ENCODE measurements at regions not wholly inside any gene's neighbourhood (a gene's known extent, or its start where the extent isn't known, plus 50 kb on each side); places are given as distances from the start of the nearest gene placed in this dataset.

DNA sequence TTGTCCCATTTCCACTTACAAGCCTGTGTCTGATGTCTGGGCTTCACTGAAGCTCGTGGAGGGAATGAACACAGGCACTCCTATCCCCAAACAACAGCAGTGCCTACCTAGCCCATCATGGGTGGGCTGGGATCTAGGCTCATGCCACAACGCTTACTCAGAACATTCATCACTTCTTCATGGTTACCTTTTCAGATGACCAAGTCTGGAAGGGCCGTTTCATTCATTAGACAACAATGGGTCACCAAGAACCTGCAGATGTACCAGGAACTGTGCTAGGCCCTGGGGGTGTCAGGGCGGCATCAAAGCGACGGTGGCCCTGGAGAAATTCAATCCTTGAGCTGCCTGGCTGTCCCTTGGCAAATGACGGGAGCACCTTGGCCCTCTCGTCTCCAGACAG, 64.9 kb upstream of the FZD10 start:
- Histone ChIP-seq H3K36me3 (ENCODE audit: insufficient read depth, low read length) (no peaks in the 10 kb centered on the region), H4K20me1 (ENCODE audit: insufficient read depth, low read length) (no peaks in the 10 kb centered on the region), H3K4me1 (ENCODE audit: insufficient read depth, low read length) (no peaks in the 10 kb centered on the region), H3K4me2 (ENCODE audit: low read length) (no peak overlapping the region), H2AFZ (ENCODE audit: low read depth, low read length) (no peak overlapping the region), H3K9ac (ENCODE audit: low read length) (no peak overlapping the region), H3K9me3 (ENCODE audit: insufficient read depth, low read depth, low read length) (peaks cover 2% of the 10 kb centered on the region), H3K27ac (ENCODE audit: low read depth, low read length) (no peak overlapping the region), H3K4me3 (ENCODE audit: insufficient read depth, low read depth, low read length) (no peak overlapping the region), H3K79me2 (ENCODE audit: insufficient read depth, low read length) (no peaks in the 10 kb centered on the region), H3K27me3 (ENCODE audit: insufficient read depth, low read length) (no peaks in the 10 kb centered on the region)
- FAIRE-seq (no peak), DNase-seq (ENCODE audit: low read depth) (no peak)
- Mint-ChIP-seq H3K4me1 (ENCODE audit: low read depth, unreplicated experiment) (no peaks in the 10 kb centered on the region), H3K4me3 (ENCODE audit: unreplicated experiment) (no peak overlapping the region), H3K9me3 (ENCODE audit: unreplicated experiment) (peaks cover 17% of the 10 kb centered on the region), H3K36me3 (ENCODE audit: low read depth, unreplicated experiment) (no peaks in the 10 kb centered on the region), H3K27me3 (ENCODE audit: low read depth, unreplicated experiment) (no peaks in the 10 kb centered on the region), H3K27ac (ENCODE audit: unreplicated experiment) (no peak overlapping the region)
- TF ChIP-seq, protein P1, sequence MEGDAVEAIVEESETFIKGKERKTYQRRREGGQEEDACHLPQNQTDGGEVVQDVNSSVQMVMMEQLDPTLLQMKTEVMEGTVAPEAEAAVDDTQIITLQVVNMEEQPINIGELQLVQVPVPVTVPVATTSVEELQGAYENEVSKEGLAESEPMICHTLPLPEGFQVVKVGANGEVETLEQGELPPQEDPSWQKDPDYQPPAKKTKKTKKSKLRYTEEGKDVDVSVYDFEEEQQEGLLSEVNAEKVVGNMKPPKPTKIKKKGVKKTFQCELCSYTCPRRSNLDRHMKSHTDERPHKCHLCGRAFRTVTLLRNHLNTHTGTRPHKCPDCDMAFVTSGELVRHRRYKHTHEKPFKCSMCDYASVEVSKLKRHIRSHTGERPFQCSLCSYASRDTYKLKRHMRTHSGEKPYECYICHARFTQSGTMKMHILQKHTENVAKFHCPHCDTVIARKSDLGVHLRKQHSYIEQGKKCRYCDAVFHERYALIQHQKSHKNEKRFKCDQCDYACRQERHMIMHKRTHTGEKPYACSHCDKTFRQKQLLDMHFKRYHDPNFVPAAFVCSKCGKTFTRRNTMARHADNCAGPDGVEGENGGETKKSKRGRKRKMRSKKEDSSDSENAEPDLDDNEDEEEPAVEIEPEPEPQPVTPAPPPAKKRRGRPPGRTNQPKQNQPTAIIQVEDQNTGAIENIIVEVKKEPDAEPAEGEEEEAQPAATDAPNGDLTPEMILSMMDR (IDR thresholded peaks at IDR 0.05; ENCODE audit: insufficient read depth, low read depth, low read length): no peak
- TF ChIP-seq EZH2 (IDR thresholded peaks at IDR 0.05; ENCODE audit: insufficient read depth, low read length): no peak

DNA sequence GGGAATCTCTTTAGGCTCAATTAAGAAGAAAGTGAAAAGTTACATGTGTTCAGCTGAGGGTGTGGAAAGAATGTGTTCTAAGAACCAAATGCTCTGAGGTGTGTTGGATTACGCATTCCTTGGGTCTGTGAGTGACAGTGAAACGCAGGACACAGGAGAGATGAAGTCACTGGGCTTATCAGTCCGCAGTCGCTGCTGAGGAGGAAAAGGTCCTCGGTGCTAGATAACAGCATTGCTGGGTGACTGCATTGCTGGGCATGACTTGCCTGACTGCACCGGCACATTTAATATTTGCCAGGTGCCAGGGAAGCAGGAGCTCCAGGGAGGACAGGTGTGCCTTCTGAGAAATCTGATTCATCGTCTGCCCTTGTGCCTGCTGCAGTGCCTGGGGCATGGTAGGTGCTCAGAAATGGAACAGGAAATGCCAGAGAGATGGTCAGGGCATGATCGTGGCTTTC, 64.4 kb upstream of the FZD10 start:
- Histone ChIP-seq H3K4me1 (ENCODE audit: insufficient read depth, low read length) (no peaks in the 10 kb centered on the region), H3K36me3 (ENCODE audit: insufficient read depth, low read length) (no peaks in the 10 kb centered on the region), H3K4me3 (ENCODE audit: insufficient read depth, low read depth, low read length) (no peak overlapping the region), H3K79me2 (ENCODE audit: insufficient read depth, low read length) (no peaks in the 10 kb centered on the region), H3K9ac (ENCODE audit: low read length) (no peak overlapping the region), H2AFZ (ENCODE audit: low read depth, low read length) (no peak overlapping the region), H4K20me1 (ENCODE audit: insufficient read depth, low read length) (no peaks in the 10 kb centered on the region), H3K27ac (ENCODE audit: low read depth, low read length) (no peak overlapping the region), H3K9me3 (ENCODE audit: insufficient read depth, low read depth, low read length) (no peaks in the 10 kb centered on the region), H3K4me2 (ENCODE audit: low read length) (no peak overlapping the region), H3K27me3 (ENCODE audit: insufficient read depth, low read length) (no peaks in the 10 kb centered on the region)
- no peak overlapping the region for H3K4me3 Mint-ChIP-seq (ENCODE audit: unreplicated experiment)
- no peaks in the 10 kb centered on the region for H3K27me3 Mint-ChIP-seq (ENCODE audit: low read depth, unreplicated experiment)
- no peak overlapping the region for H3K27ac Mint-ChIP-seq (ENCODE audit: unreplicated experiment)
- FAIRE-seq: no peak
- TF ChIP-seq, protein P1 (IDR thresholded peaks at IDR 0.05; ENCODE audit: insufficient read depth, low read depth, low read length): no peak
- TF ChIP-seq EZH2 (IDR thresholded peaks at IDR 0.05; ENCODE audit: insufficient read depth, low read length): no peak
- no peaks in the 10 kb centered on the region for H3K4me1 Mint-ChIP-seq (ENCODE audit: low read depth, unreplicated experiment)
- no peak for DNase-seq (ENCODE audit: low read depth)
- H3K9me3 Mint-ChIP-seq (ENCODE audit: unreplicated experiment): peaks cover 13% of the 10 kb centered on the region
- no peaks in the 10 kb centered on the region for H3K36me3 Mint-ChIP-seq (ENCODE audit: low read depth, unreplicated experiment)

DNA sequence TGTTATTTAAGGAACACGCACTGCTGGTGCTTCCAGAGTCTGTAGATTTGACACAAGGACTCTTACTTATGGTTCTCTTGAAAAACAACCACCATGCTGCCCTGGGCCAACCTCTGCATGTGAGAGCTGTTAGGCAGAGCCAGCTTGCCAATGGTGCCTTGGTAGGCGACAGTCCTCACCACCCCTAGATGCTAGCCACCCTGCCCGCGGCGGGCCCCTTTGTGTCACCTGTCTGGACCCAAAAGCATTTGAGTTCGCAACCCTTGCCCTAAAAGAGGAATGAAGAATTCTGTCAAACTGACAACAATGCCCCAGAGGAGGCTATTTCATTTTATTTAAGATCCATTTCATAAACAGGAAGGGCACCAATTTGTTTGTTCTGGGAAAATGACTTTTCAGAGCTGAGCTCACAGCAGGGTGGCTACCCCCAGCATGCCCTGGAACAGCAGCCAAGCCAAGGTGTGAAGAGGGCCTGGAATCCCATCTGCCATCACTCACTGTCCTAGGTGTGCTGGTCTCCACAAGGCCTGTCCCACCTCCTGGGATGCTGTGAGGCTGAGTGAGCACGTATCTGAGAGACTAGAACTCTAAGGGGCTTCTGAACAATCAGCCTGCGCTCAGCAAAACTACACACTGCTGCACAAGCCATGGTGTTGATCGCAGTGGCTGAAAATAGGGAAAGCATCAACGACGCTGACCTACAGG, 63.8 kb upstream of the FZD10 start:
- DNase-seq (ENCODE audit: low read depth) (no peak), FAIRE-seq (no peak)
- no peak overlapping the region for H3K4me3 Mint-ChIP-seq (ENCODE audit: unreplicated experiment)
- H3K36me3 Mint-ChIP-seq (ENCODE audit: low read depth, unreplicated experiment): no peaks in the 10 kb centered on the region
- Histone ChIP-seq H4K20me1 (ENCODE audit: insufficient read depth, low read length) (no peaks in the 10 kb centered on the region), H3K27me3 (ENCODE audit: insufficient read depth, low read length) (no peaks in the 10 kb centered on the region), H3K4me1 (ENCODE audit: insufficient read depth, low read length) (no peaks in the 10 kb centered on the region), H3K4me3 (ENCODE audit: insufficient read depth, low read depth, low read length) (no peak overlapping the region), H3K79me2 (ENCODE audit: insufficient read depth, low read length) (no peaks in the 10 kb centered on the region), H2AFZ (ENCODE audit: low read depth, low read length) (no peak overlapping the region), H3K9ac (ENCODE audit: low read length) (no peak overlapping the region), H3K36me3 (ENCODE audit: insufficient read depth, low read length) (no peaks in the 10 kb centered on the region), H3K27ac (ENCODE audit: low read depth, low read length) (no peak overlapping the region), H3K9me3 (ENCODE audit: insufficient read depth, low read depth, low read length) (no peaks in the 10 kb centered on the region), H3K4me2 (ENCODE audit: low read length) (no peak overlapping the region)
- peaks cover 9% of the 10 kb centered on the region for H3K9me3 Mint-ChIP-seq (ENCODE audit: unreplicated experiment)
- H3K4me1 Mint-ChIP-seq (ENCODE audit: low read depth, unreplicated experiment): no peaks in the 10 kb centered on the region
- TF ChIP-seq, protein P1 (IDR thresholded peaks at IDR 0.05; ENCODE audit: insufficient read depth, low read depth, low read length): no peak
- no peak for TF ChIP-seq EZH2 (IDR thresholded peaks at IDR 0.05; ENCODE audit: insufficient read depth, low read length)
- no peaks in the 10 kb centered on the region for H3K27me3 Mint-ChIP-seq (ENCODE audit: low read depth, unreplicated experiment)
- no peak overlapping the region for H3K27ac Mint-ChIP-seq (ENCODE audit: unreplicated experiment)
